ENCODE measurements at regions not wholly inside any gene's neighbourhood (a gene's known extent, or its start where the extent isn't known, plus 50 kb on each side); places are given as distances from the start of the nearest gene placed in this dataset.

GRCh38 chr11:8766043-8766987, 83.7 kb downstream of the RPL27A start:
- Histone ChIP-seq H3K4me2 (ENCODE audit: low read depth, low read length, poor library complexity, severe bottlenecking) (no peak overlapping the region), H3K9me2 (replicated peaks; ENCODE audit: low read depth, low read length) (no peaks in the 10 kb centered on the region), H3K9ac (ENCODE audit: low read depth, low read length, poor library complexity, severe bottlenecking) (no peak overlapping the region), H3K4me3 (ENCODE audit: low read length, poor library complexity, severe bottlenecking) (no peak overlapping the region), H3K4me1 (ENCODE audit: insufficient read depth, low read length, poor library complexity, severe bottlenecking) (no peaks in the 10 kb centered on the region), H3K9me3 (ENCODE audit: insufficient read depth, low read depth, low read length) (no peaks in the 10 kb centered on the region), H2AFZ (ENCODE audit: low read length) (no peak overlapping the region), H4K20me1 (ENCODE audit: insufficient read depth, low read length, poor library complexity, severe bottlenecking) (no peaks in the 10 kb centered on the region), H3K79me2 (ENCODE audit: insufficient read depth, low read length) (no peaks in the 10 kb centered on the region), H3F3A (ENCODE audit: low read depth) (no peaks in the 10 kb centered on the region), H3K27me3 (ENCODE audit: insufficient read depth, low read length, poor library complexity, severe bottlenecking) (no peaks in the 10 kb centered on the region), H3K36me3 (ENCODE audit: insufficient read depth, low read length) (no peaks in the 10 kb centered on the region)
- TF ChIP-seq EZH2phosphoT487 (IDR thresholded peaks at IDR 0.05; ENCODE audit: borderline replicate concordance), result no peak
- TF ChIP-seq CTCF (conservative IDR thresholded peaks at IDR 0.05; ENCODE audit: low read length), result no peak

- Histone ChIP-seq H3K4me1 (ENCODE audit: insufficient read depth, low read length, poor library complexity, severe bottlenecking) (no peaks in the 10 kb centered on the region), H2AFZ (ENCODE audit: low read length) (no peak overlapping the region), H3K36me3 (ENCODE audit: insufficient read depth, low read length) (no peaks in the 10 kb centered on the region), H3K9ac (ENCODE audit: low read depth, low read length, poor library complexity, severe bottlenecking) (no peak overlapping the region), H3K4me2 (ENCODE audit: low read depth, low read length, poor library complexity, severe bottlenecking) (no peak overlapping the region), H3F3A (ENCODE audit: low read depth) (no peaks in the 10 kb centered on the region), H3K27me3 (ENCODE audit: insufficient read depth, low read length, poor library complexity, severe bottlenecking) (no peaks in the 10 kb centered on the region), H3K9me2 (replicated peaks; ENCODE audit: low read depth, low read length) (no peaks in the 10 kb centered on the region), H3K9me3 (ENCODE audit: insufficient read depth, low read depth, low read length) (no peaks in the 10 kb centered on the region), H3K4me3 (ENCODE audit: low read length, poor library complexity, severe bottlenecking) (no peak overlapping the region), H3K79me2 (ENCODE audit: insufficient read depth, low read length) (no peaks in the 10 kb centered on the region), H4K20me1 (ENCODE audit: insufficient read depth, low read length, poor library complexity, severe bottlenecking) (no peaks in the 10 kb centered on the region)
- TF ChIP-seq EZH2phosphoT487 (IDR thresholded peaks at IDR 0.05; ENCODE audit: borderline replicate concordance), result no peak
- TF ChIP-seq CTCF (conservative IDR thresholded peaks at IDR 0.05; ENCODE audit: low read length), result no peak
Measured at GRCh38 chr11:8766988-8767374, 84.4 kb downstream of the RPL27A start.

GRCh38 chr11:8767466-8768142, 85.0 kb downstream of the RPL27A start:
- Histone ChIP-seq H3F3A (ENCODE audit: low read depth) (no peaks in the 10 kb centered on the region), H3K9me2 (replicated peaks; ENCODE audit: low read depth, low read length) (no peaks in the 10 kb centered on the region), H2AFZ (ENCODE audit: low read length) (no peak overlapping the region), H4K20me1 (ENCODE audit: insufficient read depth, low read length, poor library complexity, severe bottlenecking) (no peaks in the 10 kb centered on the region), H3K27me3 (ENCODE audit: insufficient read depth, low read length, poor library complexity, severe bottlenecking) (no peaks in the 10 kb centered on the region), H3K9ac (ENCODE audit: low read depth, low read length, poor library complexity, severe bottlenecking) (no peak overlapping the region), H3K4me3 (ENCODE audit: low read length, poor library complexity, severe bottlenecking) (no peak overlapping the region), H3K4me2 (ENCODE audit: low read depth, low read length, poor library complexity, severe bottlenecking) (no peak overlapping the region), H3K4me1 (ENCODE audit: insufficient read depth, low read length, poor library complexity, severe bottlenecking) (no peaks in the 10 kb centered on the region), H3K79me2 (ENCODE audit: insufficient read depth, low read length) (no peaks in the 10 kb centered on the region), H3K9me3 (ENCODE audit: insufficient read depth, low read depth, low read length) (no peaks in the 10 kb centered on the region), H3K36me3 (ENCODE audit: insufficient read depth, low read length) (no peaks in the 10 kb centered on the region)
- no peak for TF ChIP-seq CTCF (conservative IDR thresholded peaks at IDR 0.05; ENCODE audit: low read length)
- TF ChIP-seq EZH2phosphoT487 (IDR thresholded peaks at IDR 0.05; ENCODE audit: borderline replicate concordance), result no peak
